ENCODE measurements at regions not wholly inside any gene's neighbourhood (a gene's known extent, or its start where the extent isn't known, plus 50 kb on each side); places are given as distances from the start of the nearest gene placed in this dataset.

DNA sequence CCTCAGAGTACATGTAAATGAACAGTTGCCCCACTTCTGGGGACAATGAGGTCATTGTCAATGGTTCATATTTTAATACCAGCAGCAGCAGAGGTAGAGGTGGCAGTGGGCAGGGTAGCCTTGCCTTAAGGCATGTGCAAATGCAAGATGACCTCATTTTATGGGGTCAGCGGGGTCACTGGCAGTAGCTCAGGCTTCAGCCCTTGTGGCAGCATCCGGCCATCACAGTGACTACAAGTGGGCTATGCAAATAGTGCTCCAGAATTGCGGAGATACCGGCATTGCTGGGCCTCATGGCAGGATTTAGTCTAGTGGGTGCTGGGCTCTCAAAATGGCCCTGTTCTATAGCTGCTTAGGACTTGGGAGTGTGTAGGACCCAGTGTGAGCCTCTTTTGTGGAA lies 144.7 kb downstream of the FAM47A start:
- TF ChIP-seq, protein P1, sequence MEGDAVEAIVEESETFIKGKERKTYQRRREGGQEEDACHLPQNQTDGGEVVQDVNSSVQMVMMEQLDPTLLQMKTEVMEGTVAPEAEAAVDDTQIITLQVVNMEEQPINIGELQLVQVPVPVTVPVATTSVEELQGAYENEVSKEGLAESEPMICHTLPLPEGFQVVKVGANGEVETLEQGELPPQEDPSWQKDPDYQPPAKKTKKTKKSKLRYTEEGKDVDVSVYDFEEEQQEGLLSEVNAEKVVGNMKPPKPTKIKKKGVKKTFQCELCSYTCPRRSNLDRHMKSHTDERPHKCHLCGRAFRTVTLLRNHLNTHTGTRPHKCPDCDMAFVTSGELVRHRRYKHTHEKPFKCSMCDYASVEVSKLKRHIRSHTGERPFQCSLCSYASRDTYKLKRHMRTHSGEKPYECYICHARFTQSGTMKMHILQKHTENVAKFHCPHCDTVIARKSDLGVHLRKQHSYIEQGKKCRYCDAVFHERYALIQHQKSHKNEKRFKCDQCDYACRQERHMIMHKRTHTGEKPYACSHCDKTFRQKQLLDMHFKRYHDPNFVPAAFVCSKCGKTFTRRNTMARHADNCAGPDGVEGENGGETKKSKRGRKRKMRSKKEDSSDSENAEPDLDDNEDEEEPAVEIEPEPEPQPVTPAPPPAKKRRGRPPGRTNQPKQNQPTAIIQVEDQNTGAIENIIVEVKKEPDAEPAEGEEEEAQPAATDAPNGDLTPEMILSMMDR (conservative IDR thresholded peaks at IDR 0.05; ENCODE audit: low read depth in 2 of 2) = no peak
- TF ChIP-seq EZH2phosphoT487 (IDR thresholded peaks at IDR 0.05; ENCODE audit: unreplicated experiment) (no peak), EZH2 (IDR thresholded peaks at IDR 0.05; ENCODE audit: low read depth, unreplicated experiment) (no peak), CREB1 (CRISPR knock-in tag; IDR thresholded peaks at IDR 0.05; ENCODE audit: low read depth) (no peak), POLR2AphosphoS5 (IDR thresholded peaks at IDR 0.05; ENCODE audit: low read depth) (no peak), ZNF331 (CRISPR knock-in tag; IDR thresholded peaks at IDR 0.05; ENCODE audit: low read depth) (no peak), JUNB (IDR thresholded peaks at IDR 0.05; ENCODE audit: unreplicated experiment) (no peak), NANOG (IDR thresholded peaks at IDR 0.05; ENCODE audit: borderline replicate concordance) (no peak)
- TF ChIP-seq, protein P2, sequence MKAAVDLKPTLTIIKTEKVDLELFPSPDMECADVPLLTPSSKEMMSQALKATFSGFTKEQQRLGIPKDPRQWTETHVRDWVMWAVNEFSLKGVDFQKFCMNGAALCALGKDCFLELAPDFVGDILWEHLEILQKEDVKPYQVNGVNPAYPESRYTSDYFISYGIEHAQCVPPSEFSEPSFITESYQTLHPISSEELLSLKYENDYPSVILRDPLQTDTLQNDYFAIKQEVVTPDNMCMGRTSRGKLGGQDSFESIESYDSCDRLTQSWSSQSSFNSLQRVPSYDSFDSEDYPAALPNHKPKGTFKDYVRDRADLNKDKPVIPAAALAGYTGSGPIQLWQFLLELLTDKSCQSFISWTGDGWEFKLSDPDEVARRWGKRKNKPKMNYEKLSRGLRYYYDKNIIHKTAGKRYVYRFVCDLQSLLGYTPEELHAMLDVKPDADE (IDR thresholded peaks at IDR 0.05) = no peak
- TF ChIP-seq, protein P3, sequence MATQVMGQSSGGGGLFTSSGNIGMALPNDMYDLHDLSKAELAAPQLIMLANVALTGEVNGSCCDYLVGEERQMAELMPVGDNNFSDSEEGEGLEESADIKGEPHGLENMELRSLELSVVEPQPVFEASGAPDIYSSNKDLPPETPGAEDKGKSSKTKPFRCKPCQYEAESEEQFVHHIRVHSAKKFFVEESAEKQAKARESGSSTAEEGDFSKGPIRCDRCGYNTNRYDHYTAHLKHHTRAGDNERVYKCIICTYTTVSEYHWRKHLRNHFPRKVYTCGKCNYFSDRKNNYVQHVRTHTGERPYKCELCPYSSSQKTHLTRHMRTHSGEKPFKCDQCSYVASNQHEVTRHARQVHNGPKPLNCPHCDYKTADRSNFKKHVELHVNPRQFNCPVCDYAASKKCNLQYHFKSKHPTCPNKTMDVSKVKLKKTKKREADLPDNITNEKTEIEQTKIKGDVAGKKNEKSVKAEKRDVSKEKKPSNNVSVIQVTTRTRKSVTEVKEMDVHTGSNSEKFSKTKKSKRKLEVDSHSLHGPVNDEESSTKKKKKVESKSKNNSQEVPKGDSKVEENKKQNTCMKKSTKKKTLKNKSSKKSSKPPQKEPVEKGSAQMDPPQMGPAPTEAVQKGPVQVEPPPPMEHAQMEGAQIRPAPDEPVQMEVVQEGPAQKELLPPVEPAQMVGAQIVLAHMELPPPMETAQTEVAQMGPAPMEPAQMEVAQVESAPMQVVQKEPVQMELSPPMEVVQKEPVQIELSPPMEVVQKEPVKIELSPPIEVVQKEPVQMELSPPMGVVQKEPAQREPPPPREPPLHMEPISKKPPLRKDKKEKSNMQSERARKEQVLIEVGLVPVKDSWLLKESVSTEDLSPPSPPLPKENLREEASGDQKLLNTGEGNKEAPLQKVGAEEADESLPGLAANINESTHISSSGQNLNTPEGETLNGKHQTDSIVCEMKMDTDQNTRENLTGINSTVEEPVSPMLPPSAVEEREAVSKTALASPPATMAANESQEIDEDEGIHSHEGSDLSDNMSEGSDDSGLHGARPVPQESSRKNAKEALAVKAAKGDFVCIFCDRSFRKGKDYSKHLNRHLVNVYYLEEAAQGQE (IDR thresholded peaks at IDR 0.05; ENCODE audit: unreplicated experiment) = no peak
- TF ChIP-seq, protein P4, sequence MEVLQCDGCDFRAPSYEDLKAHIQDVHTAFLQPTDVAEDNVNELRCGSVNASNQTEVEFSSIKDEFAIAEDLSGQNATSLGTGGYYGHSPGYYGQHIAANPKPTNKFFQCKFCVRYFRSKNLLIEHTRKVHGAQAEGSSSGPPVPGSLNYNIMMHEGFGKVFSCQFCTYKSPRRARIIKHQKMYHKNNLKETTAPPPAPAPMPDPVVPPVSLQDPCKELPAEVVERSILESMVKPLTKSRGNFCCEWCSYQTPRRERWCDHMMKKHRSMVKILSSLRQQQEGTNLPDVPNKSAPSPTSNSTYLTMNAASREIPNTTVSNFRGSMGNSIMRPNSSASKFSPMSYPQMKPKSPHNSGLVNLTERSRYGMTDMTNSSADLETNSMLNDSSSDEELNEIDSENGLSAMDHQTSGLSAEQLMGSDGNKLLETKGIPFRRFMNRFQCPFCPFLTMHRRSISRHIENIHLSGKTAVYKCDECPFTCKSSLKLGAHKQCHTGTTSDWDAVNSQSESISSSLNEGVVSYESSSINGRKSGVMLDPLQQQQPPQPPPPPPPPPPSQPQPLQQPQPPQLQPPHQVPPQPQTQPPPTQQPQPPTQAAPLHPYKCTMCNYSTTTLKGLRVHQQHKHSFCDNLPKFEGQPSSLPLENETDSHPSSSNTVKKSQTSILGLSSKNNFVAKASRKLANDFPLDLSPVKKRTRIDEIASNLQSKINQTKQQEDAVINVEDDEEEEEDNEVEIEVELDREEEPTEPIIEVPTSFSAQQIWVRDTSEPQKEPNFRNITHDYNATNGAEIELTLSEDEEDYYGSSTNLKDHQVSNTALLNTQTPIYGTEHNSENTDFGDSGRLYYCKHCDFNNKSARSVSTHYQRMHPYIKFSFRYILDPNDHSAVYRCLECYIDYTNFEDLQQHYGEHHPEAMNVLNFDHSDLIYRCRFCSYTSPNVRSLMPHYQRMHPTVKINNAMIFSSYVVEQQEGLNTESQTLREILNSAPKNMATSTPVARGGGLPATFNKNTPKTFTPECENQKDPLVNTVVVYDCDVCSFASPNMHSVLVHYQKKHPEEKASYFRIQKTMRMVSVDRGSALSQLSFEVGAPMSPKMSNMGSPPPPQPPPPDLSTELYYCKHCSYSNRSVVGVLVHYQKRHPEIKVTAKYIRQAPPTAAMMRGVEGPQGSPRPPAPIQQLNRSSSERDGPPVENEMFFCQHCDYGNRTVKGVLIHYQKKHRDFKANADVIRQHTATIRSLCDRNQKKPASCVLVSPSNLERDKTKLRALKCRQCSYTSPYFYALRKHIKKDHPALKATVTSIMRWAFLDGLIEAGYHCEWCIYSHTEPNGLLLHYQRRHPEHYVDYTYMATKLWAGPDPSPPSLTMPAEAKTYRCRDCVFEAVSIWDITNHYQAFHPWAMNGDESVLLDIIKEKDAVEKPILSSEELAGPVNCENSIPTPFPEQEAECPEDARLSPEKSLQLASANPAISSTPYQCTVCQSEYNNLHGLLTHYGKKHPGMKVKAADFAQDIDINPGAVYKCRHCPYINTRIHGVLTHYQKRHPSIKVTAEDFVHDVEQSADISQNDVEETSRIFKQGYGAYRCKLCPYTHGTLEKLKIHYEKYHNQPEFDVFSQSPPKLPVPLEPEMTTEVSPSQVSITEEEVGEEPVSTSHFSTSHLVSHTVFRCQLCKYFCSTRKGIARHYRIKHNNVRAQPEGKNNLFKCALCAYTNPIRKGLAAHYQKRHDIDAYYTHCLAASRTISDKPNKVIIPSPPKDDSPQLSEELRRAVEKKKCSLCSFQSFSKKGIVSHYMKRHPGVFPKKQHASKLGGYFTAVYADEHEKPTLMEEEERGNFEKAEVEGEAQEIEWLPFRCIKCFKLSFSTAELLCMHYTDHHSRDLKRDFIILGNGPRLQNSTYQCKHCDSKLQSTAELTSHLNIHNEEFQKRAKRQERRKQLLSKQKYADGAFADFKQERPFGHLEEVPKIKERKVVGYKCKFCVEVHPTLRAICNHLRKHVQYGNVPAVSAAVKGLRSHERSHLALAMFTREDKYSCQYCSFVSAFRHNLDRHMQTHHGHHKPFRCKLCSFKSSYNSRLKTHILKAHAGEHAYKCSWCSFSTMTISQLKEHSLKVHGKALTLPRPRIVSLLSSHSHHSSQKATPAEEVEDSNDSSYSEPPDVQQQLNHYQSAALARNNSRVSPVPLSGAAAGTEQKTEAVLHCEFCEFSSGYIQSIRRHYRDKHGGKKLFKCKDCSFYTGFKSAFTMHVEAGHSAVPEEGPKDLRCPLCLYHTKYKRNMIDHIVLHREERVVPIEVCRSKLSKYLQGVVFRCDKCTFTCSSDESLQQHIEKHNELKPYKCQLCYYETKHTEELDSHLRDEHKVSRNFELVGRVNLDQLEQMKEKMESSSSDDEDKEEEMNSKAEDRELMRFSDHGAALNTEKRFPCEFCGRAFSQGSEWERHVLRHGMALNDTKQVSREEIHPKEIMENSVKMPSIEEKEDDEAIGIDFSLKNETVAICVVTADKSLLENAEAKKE (CRISPR knock-in tag; IDR thresholded peaks at IDR 0.05) = no peak
